Caco-2 (cell line): ENCODE measurements at regions not wholly inside any gene's neighbourhood (a gene's known extent, or its start where the extent isn't known, plus 50 kb on each side); places are given as distances from the start of the nearest gene placed in this dataset.

Source experiments
- BruUV-seq: library from RNA; stranded (reverse); fragments of 400-500 nt; replicated peaks from 2 replicates; lab custom pipeline; 2021; lab: Mats Ljungman, UMichigan
- CTCF ChIA-PET: fragments of 300-600 bp; sonication (Branson Sonifier 250); formaldehyde crosslinking; loops from one replicate; lab custom pipeline; 2022; ENCODE audit warnings: antibody characterized with exemption; lab: Charles Lee
- POLR2A ChIA-PET: fragments of 300-600 bp; sonication (Branson Sonifier 250); formaldehyde crosslinking; loops from one replicate; lab custom pipeline; 2022; ENCODE audit warnings: antibody characterized with exemption; lab: Charles Lee
- DNase-seq, 2 experiments: peaks; one replicate each; pipeline versions ENCODE4 v3.0.0 to v3.0.0-alpha.2; 2020 to 2022
- H3K27me3 ChIP-seq: replicated peaks from 2 replicates; pipeline ENCODE4 v1.6.0; 2011; ENCODE audit warnings: low read length; ENCODE audit not compliant: control insufficient read depth, insufficient read depth
- H3K36me3 ChIP-seq: 2 replicates; pipeline ENCODE4 v1.5.1; 2011; ENCODE audit warnings: low read length; ENCODE audit not compliant: control insufficient read depth, insufficient read depth
- H3K4me1 ChIP-seq: fragments of 250-450 bp; sonication (Bioruptor Pico); 2 replicates; pipeline ENCODE4 v1.5.1; 2020; ENCODE audit warnings: mild to moderate bottlenecking
- H3K4me3 ChIP-seq: 2 replicates; pipeline ENCODE4 v1.5.1; 2011; ENCODE audit warnings: low read depth, mild to moderate bottlenecking, control low read depth, low read length
- H3K9me3 ChIP-seq: fragments of 250-450 bp; sonication (Bioruptor Pico); 2 replicates; pipeline ENCODE4 v1.5.1; 2020; ENCODE audit warnings: mild to moderate bottlenecking, moderate library complexity
- H3K27ac Mint-ChIP-seq: one replicate; pipeline ENCODE4 v1.8.0; 2022; ENCODE audit warnings: mixed read lengths; ENCODE audit not compliant: unreplicated experiment
- H3K27me3 Mint-ChIP-seq: one replicate; pipeline ENCODE4 v1.8.0; 2022; ENCODE audit warnings: mixed read lengths; ENCODE audit not compliant: insufficient read depth, unreplicated experiment
- H3K36me3 Mint-ChIP-seq: one replicate; pipeline ENCODE4 v1.8.0; 2022; ENCODE audit warnings: mild to moderate bottlenecking, mixed read lengths; ENCODE audit not compliant: insufficient read depth, unreplicated experiment
- H3K4me1 Mint-ChIP-seq: one replicate; pipeline ENCODE4 v1.8.0; 2022; ENCODE audit warnings: low read depth, mixed read lengths; ENCODE audit not compliant: unreplicated experiment
- H3K4me3 Mint-ChIP-seq: one replicate; pipeline ENCODE4 v1.8.0; 2022; ENCODE audit warnings: mild to moderate bottlenecking, moderate library complexity, mixed read lengths; ENCODE audit not compliant: unreplicated experiment
- H3K9me3 Mint-ChIP-seq: one replicate; pipeline ENCODE4 v1.8.0; 2022; ENCODE audit warnings: mixed read lengths; ENCODE audit not compliant: unreplicated experiment
- intact Hi-C: fragments of 100-400 bp; cut with micrococcal nuclease; formaldehyde crosslinking; loops from one replicate; pipeline ENCODE4 v1.10.0; 2022; ENCODE audit not compliant: unreplicated experiment
- TF ChIP-seq, protein P1 (sequence below), 2 experiments: fragments of 200-600 bp in 1 of 2; IDR thresholded peaks; 1 replicate in 1 of 2; 2 replicates in 1 of 2; pipeline versions ENCODE4 v1.5.1 to v1.8.0; 2011 to 2022; ENCODE audit warnings: antibody characterized with exemption in 1 of 2, control low read depth in 1 of 2, inconsistent platforms in 1 of 2, low read depth in 1 of 2, low read length in 1 of 2, mild to moderate bottlenecking in 1 of 2, moderate library complexity in 1 of 2; ENCODE audit not compliant: insufficient read depth in 1 of 2, severe bottlenecking in 1 of 2, unreplicated experiment in 1 of 2

DNA sequence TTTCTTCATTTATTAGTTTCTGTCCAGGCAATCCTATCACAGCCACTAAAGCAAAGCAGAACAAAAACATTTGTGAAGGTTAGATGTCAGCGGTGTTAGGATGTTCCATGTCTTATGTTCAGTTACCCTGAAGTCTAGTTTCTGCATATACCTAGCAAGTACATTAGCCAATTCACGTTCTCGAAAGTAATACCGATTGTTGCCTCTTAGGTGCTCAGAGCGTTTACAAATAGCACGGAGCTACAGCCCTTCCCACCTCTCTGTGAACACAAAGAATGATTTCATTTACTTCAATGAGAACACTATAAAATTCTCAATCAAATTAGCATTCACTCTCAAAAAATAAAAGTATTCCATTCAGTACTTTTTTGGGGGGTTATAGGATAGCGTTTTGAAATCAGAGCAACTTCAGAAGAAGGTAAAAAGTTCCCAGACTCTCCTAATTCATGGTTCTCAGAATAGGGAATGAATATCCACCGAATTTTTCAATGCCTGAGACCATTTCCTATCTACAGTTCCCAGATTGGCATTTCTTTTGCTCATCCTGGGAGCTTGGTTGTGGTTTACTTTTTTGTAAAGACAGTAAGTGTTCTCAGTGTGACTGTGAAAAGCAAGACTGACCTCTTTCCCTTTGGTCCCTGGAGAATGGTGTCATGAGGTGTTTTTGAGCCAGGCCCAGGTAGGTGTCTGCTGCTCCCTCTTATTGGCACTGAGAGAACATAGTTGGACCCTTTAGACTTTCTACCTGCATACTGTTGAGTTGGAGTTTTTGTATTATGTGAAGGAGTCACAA, 488.0 kb upstream of the RGS6 start:
- H3K36me3 ChIP-seq, result no peaks in the 10 kb centered on the region
- Mint-ChIP-seq H3K36me3 (peaks cover 11% of the 10 kb centered on the region), H3K4me3 (no peak overlapping the region), H3K9me3 (no peaks in the 10 kb centered on the region), H3K4me1 (no peaks in the 10 kb centered on the region), H3K27me3 (no peaks in the 10 kb centered on the region), H3K27ac (no peak overlapping the region)
- DNase-seq, result no peak
- intact Hi-C loops, result no loop called here
- TF ChIP-seq, protein P1, sequence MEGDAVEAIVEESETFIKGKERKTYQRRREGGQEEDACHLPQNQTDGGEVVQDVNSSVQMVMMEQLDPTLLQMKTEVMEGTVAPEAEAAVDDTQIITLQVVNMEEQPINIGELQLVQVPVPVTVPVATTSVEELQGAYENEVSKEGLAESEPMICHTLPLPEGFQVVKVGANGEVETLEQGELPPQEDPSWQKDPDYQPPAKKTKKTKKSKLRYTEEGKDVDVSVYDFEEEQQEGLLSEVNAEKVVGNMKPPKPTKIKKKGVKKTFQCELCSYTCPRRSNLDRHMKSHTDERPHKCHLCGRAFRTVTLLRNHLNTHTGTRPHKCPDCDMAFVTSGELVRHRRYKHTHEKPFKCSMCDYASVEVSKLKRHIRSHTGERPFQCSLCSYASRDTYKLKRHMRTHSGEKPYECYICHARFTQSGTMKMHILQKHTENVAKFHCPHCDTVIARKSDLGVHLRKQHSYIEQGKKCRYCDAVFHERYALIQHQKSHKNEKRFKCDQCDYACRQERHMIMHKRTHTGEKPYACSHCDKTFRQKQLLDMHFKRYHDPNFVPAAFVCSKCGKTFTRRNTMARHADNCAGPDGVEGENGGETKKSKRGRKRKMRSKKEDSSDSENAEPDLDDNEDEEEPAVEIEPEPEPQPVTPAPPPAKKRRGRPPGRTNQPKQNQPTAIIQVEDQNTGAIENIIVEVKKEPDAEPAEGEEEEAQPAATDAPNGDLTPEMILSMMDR (IDR thresholded peaks at IDR 0.05; ENCODE audit: insufficient read depth in 1 of 2, low read depth in 1 of 2, low read length in 1 of 2, severe bottlenecking in 1 of 2, unreplicated experiment in 1 of 2), result no peak
- POLR2A ChIA-PET, result no interaction called here
- no peaks in the 10 kb centered on the region for H3K9me3 ChIP-seq
- CTCF ChIA-PET, result no interaction called here
- no peaks in the 10 kb centered on the region for H3K4me1 ChIP-seq
- no peaks in the 10 kb centered on the region for H3K27me3 ChIP-seq
- BruUV-seq, result no TSS peak
- no peak overlapping the region for H3K4me3 ChIP-seq

DNA sequence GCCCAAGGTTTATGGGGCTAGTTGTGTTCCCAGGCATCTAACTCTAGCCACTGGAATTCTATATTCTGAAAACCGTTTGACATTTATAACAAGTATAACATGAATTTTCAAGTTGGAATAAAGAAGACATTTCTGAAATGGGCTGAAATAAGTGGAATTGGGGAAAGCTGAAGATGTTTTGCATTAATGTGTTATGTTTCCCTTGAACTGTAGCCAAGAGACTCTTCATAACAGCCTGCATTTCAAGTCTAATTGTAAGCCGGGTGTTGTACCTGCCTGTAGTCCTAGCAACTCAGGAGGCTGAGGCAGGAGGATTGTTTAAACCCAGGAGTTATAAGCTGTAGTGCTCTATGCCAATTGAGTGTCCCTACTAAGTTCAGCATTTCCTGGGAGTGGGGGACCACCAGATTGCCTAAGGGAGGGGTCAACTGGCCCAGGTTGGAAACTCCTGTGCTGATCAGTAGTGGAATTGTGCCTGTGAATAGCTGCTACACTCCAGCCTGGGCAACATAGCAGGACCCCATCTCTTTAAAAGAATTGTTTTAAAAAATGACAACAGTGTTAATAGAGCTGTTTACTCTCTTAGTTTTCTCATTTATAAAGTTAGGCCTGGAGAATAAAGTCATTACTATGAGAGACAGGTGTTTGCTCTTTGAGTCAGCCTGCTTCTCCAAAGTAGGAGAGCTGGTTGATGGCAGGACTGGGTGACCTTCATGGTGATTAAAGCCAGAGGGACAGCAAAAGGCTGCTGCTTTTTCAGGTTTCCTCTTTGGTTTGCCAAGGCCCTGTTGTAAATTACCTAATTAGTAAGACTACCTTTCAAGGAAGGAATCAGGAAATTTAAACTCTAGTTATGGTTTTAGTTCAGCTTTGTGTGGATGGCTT, 483.6 kb upstream of the RGS6 start:
- BruUV-seq, result no TSS peak
- H3K4me3 Mint-ChIP-seq, result no peak overlapping the region
- no peak overlapping the region for H3K27ac Mint-ChIP-seq
- no peaks in the 10 kb centered on the region for H3K9me3 Mint-ChIP-seq
- H3K4me1 ChIP-seq, result no peaks in the 10 kb centered on the region
- intact Hi-C loops, result no loop called here
- ChIA-PET CTCF (no interaction called here), POLR2A (no interaction called here)
- no peaks in the 10 kb centered on the region for H3K36me3 ChIP-seq
- H3K4me3 ChIP-seq, result no peak overlapping the region
- H3K9me3 ChIP-seq, result no peaks in the 10 kb centered on the region
- TF ChIP-seq, protein P1 (IDR thresholded peaks at IDR 0.05; ENCODE audit: insufficient read depth in 1 of 2, low read depth in 1 of 2, low read length in 1 of 2, severe bottlenecking in 1 of 2, unreplicated experiment in 1 of 2), result no peak
- no peaks in the 10 kb centered on the region for H3K27me3 ChIP-seq
- no peaks in the 10 kb centered on the region for H3K27me3 Mint-ChIP-seq
- no peak for DNase-seq
- peaks cover 7% of the 10 kb centered on the region for H3K4me1 Mint-ChIP-seq
- H3K36me3 Mint-ChIP-seq, result peaks cover 8% of the 10 kb centered on the region

DNA sequence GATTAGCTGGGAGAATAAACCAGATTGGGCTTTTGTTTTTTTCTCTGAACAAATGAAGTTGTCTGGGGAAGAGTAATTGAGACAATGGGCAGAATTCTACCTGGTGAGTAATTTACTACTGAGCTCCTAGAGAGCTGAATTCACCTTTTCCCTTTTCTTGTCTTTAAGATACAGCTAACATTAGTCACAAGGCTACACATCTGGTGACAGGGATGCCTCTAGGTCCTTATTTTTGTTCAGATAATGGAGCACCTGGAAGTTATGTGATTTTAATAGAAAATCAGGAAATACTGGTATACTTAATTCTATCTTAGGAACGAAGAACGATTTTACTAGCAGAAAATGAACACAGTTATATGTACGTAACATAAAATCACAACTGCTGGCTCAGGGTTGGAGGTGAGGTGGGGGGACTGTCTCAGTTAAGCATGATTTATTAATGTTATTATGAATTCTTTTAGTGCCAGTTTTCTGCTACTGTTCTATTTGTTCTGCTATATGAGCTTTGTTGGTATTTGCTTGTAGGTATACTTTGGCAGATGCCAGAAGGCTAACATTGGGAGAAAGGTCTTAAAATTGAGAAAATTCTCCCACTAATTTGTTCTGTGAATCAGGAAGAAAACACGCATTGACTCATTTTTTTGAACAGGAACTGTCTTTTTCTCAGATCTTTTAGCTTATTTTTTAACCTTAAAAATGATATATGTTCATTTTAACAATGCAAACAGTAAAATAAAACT, 482.7 kb upstream of the RGS6 start:
- POLR2A ChIA-PET, result no interaction called here
- DNase-seq, result no peak
- Mint-ChIP-seq H3K9me3 (no peaks in the 10 kb centered on the region), H3K27me3 (no peaks in the 10 kb centered on the region), H3K27ac (no peak overlapping the region), H3K4me1 (peaks cover 7% of the 10 kb centered on the region), H3K4me3 (no peak overlapping the region), H3K36me3 (no peaks in the 10 kb centered on the region)
- TF ChIP-seq, protein P1 (IDR thresholded peaks at IDR 0.05; ENCODE audit: insufficient read depth in 1 of 2, low read depth in 1 of 2, low read length in 1 of 2, severe bottlenecking in 1 of 2, unreplicated experiment in 1 of 2), result no peak
- Histone ChIP-seq H3K4me1 (no peaks in the 10 kb centered on the region), H3K27me3 (no peaks in the 10 kb centered on the region), H3K9me3 (no peaks in the 10 kb centered on the region), H3K36me3 (no peaks in the 10 kb centered on the region), H3K4me3 (no peak overlapping the region)
- intact Hi-C loops, result no loop called here
- CTCF ChIA-PET, result no interaction called here
- no TSS peak for BruUV-seq
